GM19455 (cell line): ENCODE measurements at regions not wholly inside any gene's neighbourhood (a gene's known extent, or its start where the extent isn't known, plus 50 kb on each side); places are given as distances from the start of the nearest gene placed in this dataset.
"Not testable (repeated sequence)": the region's sequence is repeated elsewhere in the genome, so short reads cannot be mapped to it uniquely, and the experiment has no call there.

ENCODE experiments used
- ATAC-seq: cut with Tn5 transposase; IDR thresholded peaks from one replicate; pipeline ENCODE4 v1.9.1; 2021; ENCODE audit not compliant: unreplicated experiment

- ATAC-seq = no peak
These were observed 140.9 kb downstream of the MZT1 start for GRCh38 chr13:72586518-72586917.

GRCh38 chr13:72585254-72585653, 142.2 kb downstream of the MZT1 start:
- no peak for ATAC-seq

GRCh38 chr13:72571191-72571590, 156.2 kb downstream of the MZT1 start:
- ATAC-seq = no peak

GRCh38 chr13:72570019-72570418, 157.4 kb downstream of the MZT1 start:
- ATAC-seq = no peak

- ATAC-seq = no peak
These were observed 159.9 kb downstream of the MZT1 start for GRCh38 chr13:72567566-72567965.

- ATAC-seq = no peak
These were observed 160.9 kb downstream of the MZT1 start for GRCh38 chr13:72566526-72566925.

GRCh38 chr13:72565893-72566292, 161.5 kb downstream of the MZT1 start:
- no peak for ATAC-seq

- ATAC-seq = no peak
These were observed 164.7 kb downstream of the MZT1 start for GRCh38 chr13:72562686-72563085.

GRCh38 chr13:72561791-72562190, 165.6 kb downstream of the MZT1 start:
- no peak for ATAC-seq

- ATAC-seq = no peak
These were observed 167.7 kb downstream of the MZT1 start for GRCh38 chr13:72559716-72560115.

GRCh38 chr13:72556945-72557344, 170.5 kb downstream of the MZT1 start:
- ATAC-seq = no peak

GRCh38 chr13:72555601-72556000, 171.8 kb downstream of the MZT1 start:
- no peak for ATAC-seq

- ATAC-seq = no peak
These were observed 174.7 kb downstream of the MZT1 start for GRCh38 chr13:72552731-72553130.

GRCh38 chr13:72545895-72546294, 181.5 kb downstream of the MZT1 start:
- ATAC-seq = not testable (repeated sequence)

- ATAC-seq = no peak
These were observed 182.3 kb downstream of the MZT1 start for GRCh38 chr13:72545030-72545719.

- no peak for ATAC-seq
These were observed 183.4 kb downstream of the MZT1 start for GRCh38 chr13:72544042-72544441.

- no peak for ATAC-seq
These were observed 185.2 kb downstream of the MZT1 start for GRCh38 chr13:72542241-72542640.

- ATAC-seq = no peak
These were observed 185.8 kb downstream of the MZT1 start for GRCh38 chr13:72541674-72542073.

- no peak for ATAC-seq
These were observed 186.5 kb downstream of the MZT1 start for GRCh38 chr13:72540881-72541280.

- no peak for ATAC-seq
These were observed 187.5 kb downstream of the MZT1 start for GRCh38 chr13:72539925-72540324.

- ATAC-seq = no peak
These were observed 189.6 kb downstream of the MZT1 start for GRCh38 chr13:72537782-72538181.

- no peak for ATAC-seq
These were observed 190.0 kb downstream of the MZT1 start for GRCh38 chr13:72537395-72537780.

GRCh38 chr13:72536714-72537394, 190.6 kb downstream of the MZT1 start:
- ATAC-seq = no peak
